ENCODE measurements at regions not wholly inside any gene's neighbourhood (a gene's known extent, or its start where the extent isn't known, plus 50 kb on each side); places are given as distances from the start of the nearest gene placed in this dataset.
"Not testable (repeated sequence)": the region's sequence is repeated elsewhere in the genome, so short reads cannot be mapped to it uniquely, and the experiment has no call there.

DNA sequence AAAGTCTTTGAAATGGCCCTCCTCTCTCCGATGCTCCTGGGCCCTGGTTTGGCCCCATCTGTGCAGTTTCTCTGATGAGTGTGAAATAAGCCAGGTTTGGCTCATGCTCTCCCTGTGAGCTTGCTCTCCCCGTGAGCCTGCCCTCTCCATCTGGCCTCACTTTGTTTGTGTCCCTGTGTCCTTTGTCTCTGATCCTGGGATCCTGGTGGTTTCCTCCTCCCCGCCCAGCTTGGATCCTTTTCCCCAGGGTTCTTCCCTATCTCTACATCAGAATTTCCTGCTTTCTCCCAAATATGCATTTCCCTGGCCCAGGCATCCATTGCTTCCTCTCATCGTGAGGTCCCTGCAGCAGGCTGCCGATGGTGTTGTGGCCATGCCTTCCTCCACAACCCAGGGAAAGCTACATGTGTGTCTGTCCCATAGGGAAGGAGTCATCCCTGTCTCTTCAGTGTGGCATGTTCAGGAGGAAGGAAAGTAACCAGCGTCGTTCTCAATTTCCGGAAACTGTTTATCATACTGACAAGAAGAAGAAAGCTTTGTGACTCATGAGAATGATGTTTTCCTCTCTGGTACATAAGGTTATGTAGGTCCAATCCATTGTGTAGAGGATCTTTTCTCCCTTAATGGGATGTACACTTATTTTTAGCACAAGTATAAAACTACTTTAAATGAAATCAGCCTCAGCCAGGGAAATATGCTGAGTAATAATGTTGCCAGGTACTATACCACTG is 956.6 kb downstream of the SPATA31A6 start:
- H3K4me2 ChIP-seq, result peak overlapping the region in 8 of 11 experiments; percentile 9 to 50 (median 22); a peak in 15 of 22 replicates
- not testable (repeated sequence) for H3K9me3 ChIP-seq (replicated peaks in 1 of 11); H3K4me3 ChIP-seq; H3K27ac ChIP-seq; H4K20me1 ChIP-seq; H3K27me3 ChIP-seq; H3K36me3 ChIP-seq; H3K9ac ChIP-seq
- peaks cover 0 to 17% (median 7%) of the 10 kb centered on the region in 10 experiments; a peak in 7 of 20 replicates for H3K4me1 ChIP-seq

Measured in BLaER1 treated with 17β-estradiol and CSF1 and Interleukin-3, amounts not matched to agents 10 nM and 100 nM (cell line).